SK-N-MC (cell line): ENCODE measurements at regions not wholly inside any gene's neighbourhood (a gene's known extent, or its start where the extent isn't known, plus 50 kb on each side); places are given as distances from the start of the nearest gene placed in this dataset.

ENCODE experiments used
- DNase-seq: peaks from one replicate; pipeline ENCODE4 v3.0.0-alpha.2; 2011; ENCODE audit warnings: low read depth, low spot score
- H3K27ac ChIP-seq: fragments of 200-600 bp; sonication (generic); 2 replicates; pipeline ENCODE4 v1.5.1; 2016; ENCODE audit warnings: mixed run types
- H3K36me3 ChIP-seq: fragments of 200-600 bp; sonication (generic); 2 replicates; pipeline ENCODE4 v1.6.1; 2017; ENCODE audit warnings: antibody characterized with exemption, low read length, mixed read lengths; ENCODE audit not compliant: insufficient read depth
- H3K4me3 ChIP-seq: fragments of 200-600 bp; sonication (generic); 2 replicates; pipeline ENCODE4 v1.5.1; 2016
- H3K9ac ChIP-seq: fragments of 200-600 bp; sonication (generic); 2 replicates; pipeline ENCODE4 v1.8.0; 2017; ENCODE audit warnings: mixed run types, mixed read lengths; ENCODE audit not compliant: insufficient read length
- H3K9me3 ChIP-seq: fragments of 200-600 bp; sonication (generic); 2 replicates; pipeline ENCODE4 v1.6.1; 2017; ENCODE audit warnings: low read depth, mild to moderate bottlenecking, antibody characterized with exemption, low read length, moderate library complexity, mixed read lengths
- EZH2 ChIP-seq: fragments of 200-600 bp; sonication (generic); IDR thresholded peaks from one replicate; pipeline ENCODE4 v1.6.1; 2017; ENCODE audit warnings: antibody characterized with exemption
- FOXP2 ChIP-seq: optimal IDR thresholded peaks from 2 replicates; pipeline ENCODE3; 2011; ENCODE audit warnings: mild to moderate bottlenecking, moderate library complexity; ENCODE audit not compliant: insufficient read depth; ENCODE audit errors: extremely low read length, control extremely low read depth
- POLR2AphosphoS5 ChIP-seq: IDR thresholded peaks from 2 replicates; pipeline ENCODE4 v1.6.1; 2012; ENCODE audit warnings: mild to moderate bottlenecking, low read depth, low read length, borderline replicate concordance

GRCh38 chr17:77504652-77505155, 363.9 kb downstream of the SEC14L1 start:
- H3K36me3 ChIP-seq, result no peaks in the 10 kb centered on the region
- TF ChIP-seq EZH2, result no peak
- no peak for TF ChIP-seq FOXP2
- no peak for TF ChIP-seq POLR2AphosphoS5
- no peak overlapping the region for H3K4me3 ChIP-seq

GRCh38 chr17:77505181-77505639, 364.4 kb downstream of the SEC14L1 start:
- no peak overlapping the region for H3K9ac ChIP-seq
- H3K9me3 ChIP-seq, result no peaks in the 10 kb centered on the region
- no peak overlapping the region for H3K27ac ChIP-seq
- no peak overlapping the region for H3K4me3 ChIP-seq
- DNase-seq, result no peak
- H3K36me3 ChIP-seq, result no peaks in the 10 kb centered on the region
- TF ChIP-seq EZH2 (no peak), POLR2AphosphoS5 (no peak), FOXP2 (no peak)

More at GRCh38 chr17:77504652-77505155, 363.9 kb downstream of the SEC14L1 start:
- Histone ChIP-seq H3K27ac (no peak overlapping the region), H3K9me3 (no peaks in the 10 kb centered on the region), H3K9ac (no peak overlapping the region)
- DNase-seq, result no peak

GRCh38 chr17:77506371-77506991, 365.7 kb downstream of the SEC14L1 start:
- no peak for TF ChIP-seq POLR2AphosphoS5
- TF ChIP-seq EZH2, result no peak
- TF ChIP-seq FOXP2, result no peak
- H3K27ac ChIP-seq, result no peak overlapping the region
- DNase-seq, result no peak
- no peak overlapping the region for H3K4me3 ChIP-seq
- H3K9me3 ChIP-seq, result no peaks in the 10 kb centered on the region
- no peaks in the 10 kb centered on the region for H3K36me3 ChIP-seq
- H3K9ac ChIP-seq, result no peak overlapping the region

GRCh38 chr17:77507111-77507885, 366.5 kb downstream of the SEC14L1 start:
- no peak for DNase-seq
- Histone ChIP-seq H3K36me3 (no peaks in the 10 kb centered on the region), H3K9me3 (no peaks in the 10 kb centered on the region), H3K27ac (no peak overlapping the region), H3K9ac (no peak overlapping the region), H3K4me3 (no peak overlapping the region)
- TF ChIP-seq FOXP2 (no peak), EZH2 (no peak)

- H3K9me3 ChIP-seq, result no peaks in the 10 kb centered on the region
- no peaks in the 10 kb centered on the region for H3K36me3 ChIP-seq
- H3K27ac ChIP-seq, result no peak overlapping the region
- no peak for TF ChIP-seq EZH2
- TF ChIP-seq POLR2AphosphoS5, result no peak
- no peak for TF ChIP-seq FOXP2
- H3K9ac ChIP-seq, result no peak overlapping the region
- H3K4me3 ChIP-seq, result no peak overlapping the region
- DNase-seq, result no peak
These were observed 367.4 kb downstream of the SEC14L1 start for GRCh38 chr17:77508047-77508715.

GRCh38 chr17:77509089-77509488, 368.3 kb downstream of the SEC14L1 start:
- Histone ChIP-seq H3K9me3 (no peaks in the 10 kb centered on the region), H3K36me3 (no peaks in the 10 kb centered on the region), H3K9ac (no peak overlapping the region), H3K4me3 (no peak overlapping the region), H3K27ac (no peak overlapping the region)
- TF ChIP-seq POLR2AphosphoS5 (no peak), EZH2 (no peak), FOXP2 (no peak)
- DNase-seq, result no peak

- no peak for DNase-seq
- no peak overlapping the region for H3K27ac ChIP-seq
- H3K36me3 ChIP-seq, result no peaks in the 10 kb centered on the region
- H3K9ac ChIP-seq, result no peak overlapping the region
- no peaks in the 10 kb centered on the region for H3K9me3 ChIP-seq
- H3K4me3 ChIP-seq, result no peak overlapping the region
- no peak for TF ChIP-seq EZH2
- TF ChIP-seq FOXP2, result no peak
- TF ChIP-seq POLR2AphosphoS5, result no peak
These were observed 368.8 kb downstream of the SEC14L1 start for GRCh38 chr17:77509599-77509998.

GRCh38 chr17:77510133-77510796, 369.5 kb downstream of the SEC14L1 start:
- DNase-seq, result no peak
- H3K9me3 ChIP-seq, result no peaks in the 10 kb centered on the region
- no peak overlapping the region for H3K9ac ChIP-seq
- H3K27ac ChIP-seq, result no peak overlapping the region
- TF ChIP-seq FOXP2, result no peak
- TF ChIP-seq POLR2AphosphoS5, result no peak
- TF ChIP-seq EZH2, result no peak
- H3K4me3 ChIP-seq, result no peak overlapping the region
- no peaks in the 10 kb centered on the region for H3K36me3 ChIP-seq
